ENCODE measurements at regions not wholly inside any gene's neighbourhood (a gene's known extent, or its start where the extent isn't known, plus 50 kb on each side); places are given as distances from the start of the nearest gene placed in this dataset.

DNA sequence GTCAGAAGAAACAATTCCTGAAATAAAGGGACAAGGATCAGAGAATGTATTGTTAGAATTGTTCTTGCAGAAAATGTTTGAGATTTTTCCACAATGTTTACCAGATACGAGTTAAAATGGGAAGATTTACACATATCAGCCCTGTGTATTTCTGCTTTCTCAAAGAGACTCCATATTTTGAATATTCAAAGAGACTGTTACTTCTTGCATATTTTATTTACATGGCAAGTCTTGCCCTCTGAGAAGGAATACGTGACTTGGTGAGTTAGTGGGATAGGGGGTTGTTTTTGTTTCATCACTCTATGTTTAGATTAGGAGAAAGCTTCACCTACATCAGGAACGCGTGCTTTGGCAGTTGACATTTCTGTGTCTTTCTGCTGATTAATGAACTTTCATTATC lies 56.1 kb upstream of the ZDHHC17 start:
- Histone ChIP-seq H3K79me2 (no peaks in the 10 kb centered on the region), H3K9me2 (replicated peaks; ENCODE audit: insufficient read depth) (no peaks in the 10 kb centered on the region), H3K9me3 (ENCODE audit: low read depth) (no peaks in the 10 kb centered on the region), H3K27ac (no peak overlapping the region), H3K4me3 (no peak overlapping the region), H3K36me3 (replicated peaks; ENCODE audit: insufficient read depth, low read depth) (no peaks in the 10 kb centered on the region), H4K20me1 (ENCODE audit: insufficient read depth, poor library complexity, severe bottlenecking) (no peaks in the 10 kb centered on the region), H3K27me3 (no peaks in the 10 kb centered on the region), H3K4me1 (ENCODE audit: insufficient read depth) (peaks cover 3% of the 10 kb centered on the region), H3K4me2 (no peak overlapping the region), H2AFZ (no peak overlapping the region)
- TF ChIP-seq, protein P1, sequence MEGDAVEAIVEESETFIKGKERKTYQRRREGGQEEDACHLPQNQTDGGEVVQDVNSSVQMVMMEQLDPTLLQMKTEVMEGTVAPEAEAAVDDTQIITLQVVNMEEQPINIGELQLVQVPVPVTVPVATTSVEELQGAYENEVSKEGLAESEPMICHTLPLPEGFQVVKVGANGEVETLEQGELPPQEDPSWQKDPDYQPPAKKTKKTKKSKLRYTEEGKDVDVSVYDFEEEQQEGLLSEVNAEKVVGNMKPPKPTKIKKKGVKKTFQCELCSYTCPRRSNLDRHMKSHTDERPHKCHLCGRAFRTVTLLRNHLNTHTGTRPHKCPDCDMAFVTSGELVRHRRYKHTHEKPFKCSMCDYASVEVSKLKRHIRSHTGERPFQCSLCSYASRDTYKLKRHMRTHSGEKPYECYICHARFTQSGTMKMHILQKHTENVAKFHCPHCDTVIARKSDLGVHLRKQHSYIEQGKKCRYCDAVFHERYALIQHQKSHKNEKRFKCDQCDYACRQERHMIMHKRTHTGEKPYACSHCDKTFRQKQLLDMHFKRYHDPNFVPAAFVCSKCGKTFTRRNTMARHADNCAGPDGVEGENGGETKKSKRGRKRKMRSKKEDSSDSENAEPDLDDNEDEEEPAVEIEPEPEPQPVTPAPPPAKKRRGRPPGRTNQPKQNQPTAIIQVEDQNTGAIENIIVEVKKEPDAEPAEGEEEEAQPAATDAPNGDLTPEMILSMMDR (IDR thresholded peaks at IDR 0.05; ENCODE audit: poor library complexity), result no peak
- TF ChIP-seq EZH2phosphoT487 (IDR thresholded peaks at IDR 0.05; ENCODE audit: low read depth, severe bottlenecking, unreplicated experiment), result no peak
- no peak for TF ChIP-seq EZH2 (IDR thresholded peaks at IDR 0.05; ENCODE audit: borderline replicate concordance)
- 63% methylated on average over 4 of the region's 4 CpGs for WGBS (ENCODE audit: low lambda C conversion rate, missing lambda C conversion rate)
- DNase-seq (ENCODE audit: low spot score), result no peak

DNA sequence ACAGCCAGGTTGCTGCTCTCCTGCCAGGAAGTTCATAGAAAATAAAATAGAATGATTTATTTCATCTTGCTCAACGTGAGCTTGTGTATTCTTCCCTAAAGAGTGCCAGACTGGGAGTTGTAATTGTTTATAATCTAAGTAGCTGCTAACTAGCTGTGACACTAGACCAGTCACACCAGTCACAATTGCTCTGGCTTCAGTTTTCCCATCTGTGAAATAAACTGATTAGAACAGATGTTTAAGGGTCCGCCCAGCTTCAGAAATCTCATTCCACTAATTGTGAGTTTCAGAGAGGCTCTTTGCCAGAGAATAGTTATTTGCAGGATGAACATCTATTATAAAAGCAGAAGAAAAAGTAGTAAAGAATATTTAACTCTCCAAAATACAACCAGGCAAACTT lies 55.6 kb upstream of the ZDHHC17 start:
- H3K4me1 ChIP-seq (ENCODE audit: insufficient read depth), result peaks cover 3% of the 10 kb centered on the region
- TF ChIP-seq EZH2 (IDR thresholded peaks at IDR 0.05; ENCODE audit: borderline replicate concordance) (no peak), EZH2phosphoT487 (IDR thresholded peaks at IDR 0.05; ENCODE audit: low read depth, severe bottlenecking, unreplicated experiment) (no peak)
- TF ChIP-seq, protein P1 (IDR thresholded peaks at IDR 0.05; ENCODE audit: poor library complexity), result no peak
- no peaks in the 10 kb centered on the region for H3K9me3 ChIP-seq (ENCODE audit: low read depth)
- no peaks in the 10 kb centered on the region for H4K20me1 ChIP-seq (ENCODE audit: insufficient read depth, poor library complexity, severe bottlenecking)
- WGBS (ENCODE audit: low lambda C conversion rate, missing lambda C conversion rate), result 48% methylated on average over 2 of the region's 2 CpGs
- no peaks in the 10 kb centered on the region for H3K79me2 ChIP-seq
- H3K36me3 ChIP-seq (replicated peaks; ENCODE audit: insufficient read depth, low read depth), result no peaks in the 10 kb centered on the region
- H3K27me3 ChIP-seq, result no peaks in the 10 kb centered on the region
- H3K4me2 ChIP-seq, result no peak overlapping the region
- H3K27ac ChIP-seq, result no peak overlapping the region
- DNase-seq (ENCODE audit: low spot score), result no peak
- no peaks in the 10 kb centered on the region for H3K9me2 ChIP-seq (replicated peaks; ENCODE audit: insufficient read depth)
- no peak overlapping the region for H2AFZ ChIP-seq
- no peak overlapping the region for H3K4me3 ChIP-seq

DNA sequence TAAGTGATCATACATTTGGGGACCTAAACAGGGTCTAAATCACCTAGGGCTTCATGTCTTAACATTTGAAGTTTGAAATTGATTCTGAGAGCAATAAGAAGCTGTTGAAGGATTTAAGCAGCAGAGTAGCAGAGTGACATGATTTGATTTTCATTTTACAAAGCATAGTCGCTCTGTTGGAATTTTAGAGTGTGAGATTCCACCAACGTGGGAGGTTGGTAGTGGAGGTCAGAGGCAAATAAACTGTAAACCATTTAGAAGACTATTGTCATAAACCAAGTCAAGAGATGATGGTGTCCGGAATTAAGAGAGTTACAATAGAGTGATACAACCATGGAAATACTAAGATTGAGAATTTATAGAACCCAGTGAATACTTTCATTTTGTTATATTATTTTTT lies 52.7 kb upstream of the ZDHHC17 start:
- DNase-seq (ENCODE audit: low spot score), result no peak
- H3K36me3 ChIP-seq (replicated peaks; ENCODE audit: insufficient read depth, low read depth), result no peaks in the 10 kb centered on the region
- no peak overlapping the region for H3K4me2 ChIP-seq
- no peaks in the 10 kb centered on the region for H4K20me1 ChIP-seq (ENCODE audit: insufficient read depth, poor library complexity, severe bottlenecking)
- H3K27me3 ChIP-seq, result no peaks in the 10 kb centered on the region
- no peak overlapping the region for H3K4me3 ChIP-seq
- no peaks in the 10 kb centered on the region for H3K9me3 ChIP-seq (ENCODE audit: low read depth)
- no peaks in the 10 kb centered on the region for H3K79me2 ChIP-seq
- no peak overlapping the region for H3K27ac ChIP-seq
- WGBS (ENCODE audit: low lambda C conversion rate, missing lambda C conversion rate), result 65% methylated on average over 3 of the region's 3 CpGs
- no peaks in the 10 kb centered on the region for H3K4me1 ChIP-seq (ENCODE audit: insufficient read depth)
- no peak overlapping the region for H2AFZ ChIP-seq
- no peaks in the 10 kb centered on the region for H3K9me2 ChIP-seq (replicated peaks; ENCODE audit: insufficient read depth)
- no peak for TF ChIP-seq EZH2phosphoT487 (IDR thresholded peaks at IDR 0.05; ENCODE audit: low read depth, severe bottlenecking, unreplicated experiment)
- no peak for TF ChIP-seq EZH2 (IDR thresholded peaks at IDR 0.05; ENCODE audit: borderline replicate concordance)
- TF ChIP-seq, protein P1 (IDR thresholded peaks at IDR 0.05; ENCODE audit: poor library complexity), result no peak

DNA sequence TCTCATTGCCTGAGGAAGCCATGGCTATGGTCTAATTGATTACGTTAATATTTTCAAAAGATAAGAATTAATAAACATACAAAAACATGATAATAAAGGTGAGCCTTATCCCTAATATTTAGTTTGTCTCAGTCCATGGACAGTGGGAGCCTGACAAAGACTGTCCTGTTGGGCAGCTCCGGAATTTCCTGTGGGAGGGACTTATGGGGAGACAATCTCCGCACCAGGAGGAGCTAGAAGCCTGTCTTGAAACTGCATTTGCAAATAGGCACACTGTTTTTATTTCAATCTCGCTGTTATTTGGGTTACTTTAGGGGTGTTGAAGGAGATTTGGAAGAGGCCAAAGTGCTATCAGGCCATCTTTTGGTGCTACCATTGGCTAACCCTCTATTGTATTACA lies 50.8 kb upstream of the ZDHHC17 start:
- TF ChIP-seq, protein P1 (IDR thresholded peaks at IDR 0.05; ENCODE audit: poor library complexity), result no peak
- TF ChIP-seq EZH2phosphoT487 (IDR thresholded peaks at IDR 0.05; ENCODE audit: low read depth, severe bottlenecking, unreplicated experiment) (no peak), EZH2 (IDR thresholded peaks at IDR 0.05; ENCODE audit: borderline replicate concordance) (no peak)
- no peak for DNase-seq (ENCODE audit: low spot score)
- Histone ChIP-seq H3K4me1 (ENCODE audit: insufficient read depth) (peaks cover 10% of the 10 kb centered on the region), H3K9me3 (ENCODE audit: low read depth) (no peaks in the 10 kb centered on the region), H3K9me2 (replicated peaks; ENCODE audit: insufficient read depth) (no peaks in the 10 kb centered on the region), H3K79me2 (no peaks in the 10 kb centered on the region), H3K27ac (no peak overlapping the region), H3K4me3 (no peak overlapping the region), H4K20me1 (ENCODE audit: insufficient read depth, poor library complexity, severe bottlenecking) (no peaks in the 10 kb centered on the region), H3K4me2 (no peak overlapping the region), H3K36me3 (replicated peaks; ENCODE audit: insufficient read depth, low read depth) (no peaks in the 10 kb centered on the region), H3K27me3 (no peaks in the 10 kb centered on the region), H2AFZ (no peak overlapping the region)
- 69% methylated on average over 4 of the region's 4 CpGs for WGBS (ENCODE audit: low lambda C conversion rate, missing lambda C conversion rate)
